K562 (cell line): ENCODE measurements at regions not wholly inside any gene's neighbourhood (a gene's known extent, or its start where the extent isn't known, plus 50 kb on each side); places are given as distances from the start of the nearest gene placed in this dataset.

Experiments
- CREBBP ChIP-seq: IDR thresholded peaks from one replicate; pipeline ENCODE4 v1.6.1; 2012; ENCODE audit warnings: low read depth, mild to moderate bottlenecking, control low read depth, inconsistent platforms, low read length
- ILK ChIP-seq: fragments of 450-650 bp; IDR thresholded peaks from 2 replicates; pipeline ENCODE4 v1.6.1; 2016; ENCODE audit warnings: missing genetic modification characterization, low read depth, mild to moderate bottlenecking, missing compliant biosample characterization, moderate library complexity, borderline replicate concordance
- NELFE ChIP-seq: IDR thresholded peaks from 2 replicates; pipeline ENCODE4 v1.6.1; 2011; ENCODE audit warnings: mild to moderate bottlenecking; ENCODE audit not compliant: insufficient read depth, insufficient read length
- PHF8 ChIP-seq: fragments of 200-600 bp; sonication (generic); IDR thresholded peaks from 2 replicates; pipeline ENCODE4 v1.6.1; 2012; ENCODE audit warnings: mixed run types, mild to moderate bottlenecking, inconsistent platforms, low read length, moderate library complexity, borderline replicate concordance
- RAD21 ChIP-seq, 2 experiments: fragments of 250-450 bp in 1 of 2; fragments of 450-650 bp in 1 of 2; sonication (Bioruptor Pico) in 1 of 2; formaldehyde crosslinking in 1 of 2; IDR thresholded peaks in 1 of 2; conservative IDR thresholded peaks in 1 of 2; 2 replicates each; pipeline versions ENCODE4 v1.4.0 to v1.8.0; 2020 to 2022; ENCODE audit warnings: mild to moderate bottlenecking in 2 of 2, moderate library complexity in 1 of 2
- ZNF347 ChIP-seq: fragments of 450-650 bp; formaldehyde crosslinking; IDR thresholded peaks from 2 replicates; pipeline ENCODE4 v1.4.0; 2020; ENCODE audit warnings: low read depth, mild to moderate bottlenecking, moderate library complexity
- TF ChIP-seq, protein P1 (sequence below), 2 experiments: fragments of 450-650 bp; formaldehyde crosslinking in 1 of 2; IDR thresholded peaks; 2 replicates each; pipeline versions ENCODE4 v1.4.0 to v1.6.1; 2014 to 2020; ENCODE audit warnings: mild to moderate bottlenecking in 2 of 2, borderline replicate concordance in 1 of 2, low read depth in 1 of 2

GRCh38 chr2:223674998-223675609, 72.9 kb upstream of the SCG2 start (continued):
- TF ChIP-seq, protein P1, sequence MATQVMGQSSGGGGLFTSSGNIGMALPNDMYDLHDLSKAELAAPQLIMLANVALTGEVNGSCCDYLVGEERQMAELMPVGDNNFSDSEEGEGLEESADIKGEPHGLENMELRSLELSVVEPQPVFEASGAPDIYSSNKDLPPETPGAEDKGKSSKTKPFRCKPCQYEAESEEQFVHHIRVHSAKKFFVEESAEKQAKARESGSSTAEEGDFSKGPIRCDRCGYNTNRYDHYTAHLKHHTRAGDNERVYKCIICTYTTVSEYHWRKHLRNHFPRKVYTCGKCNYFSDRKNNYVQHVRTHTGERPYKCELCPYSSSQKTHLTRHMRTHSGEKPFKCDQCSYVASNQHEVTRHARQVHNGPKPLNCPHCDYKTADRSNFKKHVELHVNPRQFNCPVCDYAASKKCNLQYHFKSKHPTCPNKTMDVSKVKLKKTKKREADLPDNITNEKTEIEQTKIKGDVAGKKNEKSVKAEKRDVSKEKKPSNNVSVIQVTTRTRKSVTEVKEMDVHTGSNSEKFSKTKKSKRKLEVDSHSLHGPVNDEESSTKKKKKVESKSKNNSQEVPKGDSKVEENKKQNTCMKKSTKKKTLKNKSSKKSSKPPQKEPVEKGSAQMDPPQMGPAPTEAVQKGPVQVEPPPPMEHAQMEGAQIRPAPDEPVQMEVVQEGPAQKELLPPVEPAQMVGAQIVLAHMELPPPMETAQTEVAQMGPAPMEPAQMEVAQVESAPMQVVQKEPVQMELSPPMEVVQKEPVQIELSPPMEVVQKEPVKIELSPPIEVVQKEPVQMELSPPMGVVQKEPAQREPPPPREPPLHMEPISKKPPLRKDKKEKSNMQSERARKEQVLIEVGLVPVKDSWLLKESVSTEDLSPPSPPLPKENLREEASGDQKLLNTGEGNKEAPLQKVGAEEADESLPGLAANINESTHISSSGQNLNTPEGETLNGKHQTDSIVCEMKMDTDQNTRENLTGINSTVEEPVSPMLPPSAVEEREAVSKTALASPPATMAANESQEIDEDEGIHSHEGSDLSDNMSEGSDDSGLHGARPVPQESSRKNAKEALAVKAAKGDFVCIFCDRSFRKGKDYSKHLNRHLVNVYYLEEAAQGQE (IDR thresholded peaks at IDR 0.05; ENCODE audit: borderline replicate concordance), result 0 out of 2 replicates have a peak, but pooled peaks have one; percentile 3
- TF ChIP-seq, protein P1 (CRISPR knock-in tag; IDR thresholded peaks at IDR 0.05; ENCODE audit: low read depth), result no peak
- TF ChIP-seq RAD21 (CRISPR knock-in tag; conservative IDR thresholded peaks at IDR 0.05 in 1 of 2, IDR thresholded peaks at IDR 0.05 in 1 of 2), result peak in 1 of 2 experiments; percentile 33; a peak in 2 of 4 replicates
- no peak for TF ChIP-seq PHF8
- no peak for TF ChIP-seq NELFE
- no peak for TF ChIP-seq CREBBP
- TF ChIP-seq ZNF347, result no peak
- TF ChIP-seq ILK (tag), result no peak
- TF ChIP-seq, all 486 proteins: peak for 4
